ENCODE measurements at regions not wholly inside any gene's neighbourhood (a gene's known extent, or its start where the extent isn't known, plus 50 kb on each side); places are given as distances from the start of the nearest gene placed in this dataset.

DNA sequence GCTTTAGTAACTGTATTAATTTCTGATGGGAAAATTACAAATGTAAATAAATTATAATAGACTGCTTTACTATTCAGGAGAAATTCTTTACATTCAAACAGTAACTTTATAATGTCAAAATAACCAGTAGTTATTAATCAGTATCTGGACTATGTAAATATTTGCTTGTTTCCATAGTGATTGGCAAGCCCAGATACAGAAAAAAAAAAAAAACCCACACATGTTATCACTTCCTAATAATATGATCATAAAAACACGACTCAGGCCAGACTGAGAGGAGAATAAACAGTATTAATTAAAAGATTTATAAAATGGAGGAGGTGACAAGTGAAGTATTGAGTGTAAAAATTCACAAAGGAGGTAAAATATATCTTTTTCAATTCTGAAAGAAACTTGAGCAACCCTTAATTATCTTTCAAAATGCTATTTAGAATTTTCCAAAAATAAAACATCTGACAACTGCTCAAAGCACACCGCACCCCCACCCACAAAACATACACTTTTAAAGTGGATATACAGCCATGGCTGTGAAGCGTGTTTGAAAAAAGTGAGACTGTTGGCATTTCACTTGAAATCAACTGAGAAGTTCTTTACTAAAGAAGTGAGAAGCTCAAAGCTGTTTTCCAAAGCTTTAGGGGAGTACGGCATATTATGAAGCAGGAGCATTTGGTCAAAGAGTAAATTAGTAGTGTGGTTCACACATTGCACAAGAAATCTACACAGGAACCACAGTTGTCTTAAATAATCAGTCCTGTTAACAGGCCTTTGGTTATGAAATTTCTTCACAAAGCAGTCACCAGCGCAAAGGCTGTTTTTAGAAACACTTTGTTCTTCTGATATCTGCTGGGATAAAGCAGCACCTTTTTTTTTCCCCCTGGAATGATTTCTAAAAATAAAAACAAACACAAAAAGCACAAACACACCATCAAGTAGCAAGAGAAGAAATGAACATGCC, 475.8 kb downstream of the TXNL1 start:
- H3K4me3 ChIP-seq (ENCODE audit: low read depth, low read length): no peak overlapping the region
- DNase-seq (ENCODE audit: low read depth): no peak
- no peak for TF ChIP-seq CTCF (IDR thresholded peaks at IDR 0.05; ENCODE audit: control insufficient read depth, extremely low read depth, insufficient read depth)

DNA sequence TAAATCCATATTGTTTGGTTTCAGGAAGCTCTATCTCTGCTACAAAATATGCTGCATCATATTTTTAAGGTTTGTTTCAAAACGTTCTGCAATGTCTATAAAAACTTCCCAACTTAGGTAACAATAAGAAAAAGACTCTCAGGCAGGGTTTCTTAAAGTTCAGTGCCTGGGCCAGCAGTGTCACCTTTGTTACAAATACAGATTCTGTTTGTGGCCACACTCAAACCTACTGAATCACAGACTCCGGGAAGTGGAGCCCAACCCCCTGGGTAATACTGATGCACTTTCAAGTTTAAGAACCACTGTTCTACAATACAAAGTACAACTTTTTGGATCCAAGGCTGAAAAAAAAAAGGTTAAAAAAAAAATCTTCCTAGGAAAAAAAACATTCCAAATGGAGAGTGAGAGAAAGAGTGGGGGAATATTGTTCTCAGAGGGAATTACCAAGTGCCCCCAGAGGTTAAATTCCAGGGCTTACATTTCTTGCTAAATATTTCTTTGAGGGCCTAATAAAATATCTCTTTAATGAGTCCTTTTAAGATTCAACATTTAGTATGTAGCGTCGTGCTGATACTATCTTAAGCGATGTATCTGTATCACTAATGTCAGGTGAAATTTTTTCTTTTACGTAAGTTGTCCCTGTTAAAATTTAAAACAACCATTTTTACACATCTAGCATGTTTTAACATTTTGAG, 476.7 kb downstream of the TXNL1 start:
- DNase-seq (ENCODE audit: low read depth): no peak
- no peak for TF ChIP-seq CTCF (IDR thresholded peaks at IDR 0.05; ENCODE audit: control insufficient read depth, extremely low read depth, insufficient read depth)
- H3K4me3 ChIP-seq (ENCODE audit: low read depth, low read length): no peak overlapping the region

DNA sequence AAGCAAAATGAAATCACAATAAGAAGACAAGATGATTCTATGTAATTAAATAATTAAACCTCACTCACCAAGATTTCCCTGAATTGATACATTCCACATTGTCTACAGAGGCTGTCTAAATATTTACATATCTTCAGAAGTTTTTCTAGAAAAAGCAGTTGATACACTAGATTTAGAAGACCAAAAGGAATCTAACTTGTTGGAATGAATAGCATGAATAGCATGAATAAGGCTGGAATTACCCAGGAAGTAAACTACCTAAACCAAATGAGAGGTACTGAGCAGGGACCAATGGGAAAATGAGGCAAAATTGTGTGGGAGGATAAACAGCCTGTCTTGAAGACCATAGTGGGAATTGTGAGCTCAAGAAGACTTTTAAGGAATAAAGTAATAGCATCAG, 479.7 kb downstream of the TXNL1 start:
- TF ChIP-seq CTCF (IDR thresholded peaks at IDR 0.05; ENCODE audit: control insufficient read depth, extremely low read depth, insufficient read depth): no peak
- DNase-seq (ENCODE audit: low read depth): no peak
- no peak overlapping the region for H3K4me3 ChIP-seq (ENCODE audit: low read depth, low read length)

DNA sequence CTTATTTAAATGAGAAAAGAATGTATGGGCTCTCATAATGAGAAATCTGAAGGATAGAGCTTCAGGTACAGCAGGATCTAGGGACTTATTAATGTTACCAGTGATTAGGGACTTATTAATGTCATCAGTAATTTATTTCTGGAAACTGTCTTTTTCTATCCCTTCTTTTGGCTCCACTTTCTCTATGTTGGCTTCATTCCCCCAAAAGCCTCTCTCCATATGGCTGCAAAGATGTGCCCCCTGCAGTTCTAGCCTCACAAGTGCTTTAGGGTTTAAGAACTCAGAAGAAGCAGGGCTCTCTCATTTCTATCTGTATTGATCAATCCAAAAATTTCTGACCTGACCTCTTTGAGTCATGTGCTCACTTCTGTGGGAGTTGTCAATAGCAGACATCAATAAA, 480.9 kb downstream of the TXNL1 start:
- no peak overlapping the region for H3K4me3 ChIP-seq (ENCODE audit: low read depth, low read length)
- TF ChIP-seq CTCF (IDR thresholded peaks at IDR 0.05; ENCODE audit: control insufficient read depth, extremely low read depth, insufficient read depth): no peak
- no peak for DNase-seq (ENCODE audit: low read depth)

DNA sequence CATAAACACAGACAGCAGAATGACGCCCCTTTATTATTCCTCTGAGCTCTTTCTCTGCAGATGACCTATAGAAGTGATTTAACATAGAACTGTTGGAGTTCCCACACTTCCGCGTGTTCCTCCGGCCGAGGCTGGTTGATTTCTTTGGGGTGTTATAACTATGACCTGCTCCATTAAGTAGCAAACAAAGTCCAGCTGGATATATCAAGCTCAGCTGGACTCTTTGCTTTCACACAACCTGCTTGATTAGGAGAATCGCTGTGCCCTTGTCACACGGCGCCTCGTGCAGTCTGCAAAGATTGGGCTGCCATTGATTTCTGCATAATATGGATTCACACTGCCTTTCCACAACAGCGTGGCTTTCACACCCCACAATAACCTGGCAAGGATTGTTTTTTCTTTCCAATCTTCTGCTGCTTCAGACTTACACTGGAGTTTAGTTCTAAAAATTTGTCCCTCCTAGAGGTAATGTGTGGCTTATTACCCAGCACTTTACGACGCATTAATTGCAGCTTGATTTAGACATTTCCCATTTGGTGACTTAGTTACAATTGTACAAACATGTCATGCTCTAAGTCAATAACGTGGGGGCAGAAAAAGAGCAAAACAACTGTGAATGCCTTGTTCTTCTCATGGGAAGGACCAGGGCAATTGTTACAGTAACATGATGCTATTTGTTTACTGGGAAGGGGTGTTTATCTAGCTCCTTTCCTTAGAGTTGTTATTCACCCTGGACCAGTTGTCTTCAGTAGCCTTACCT, 485.7 kb downstream of the TXNL1 start:
- no peak for TF ChIP-seq CTCF (IDR thresholded peaks at IDR 0.05; ENCODE audit: control insufficient read depth, extremely low read depth, insufficient read depth)
- no peak for DNase-seq (ENCODE audit: low read depth)
- no peak overlapping the region for H3K4me3 ChIP-seq (ENCODE audit: low read depth, low read length)

GRCh38 chr18:56148373-56148772, 490.0 kb downstream of the TXNL1 start:
- TF ChIP-seq CTCF (IDR thresholded peaks at IDR 0.05; ENCODE audit: control insufficient read depth, extremely low read depth, insufficient read depth): no peak
- DNase-seq (ENCODE audit: low read depth): no peak
- H3K4me3 ChIP-seq (ENCODE audit: low read depth, low read length): no peak overlapping the region

Measured in LNCaP clone FGC (cell line).